K562 (cell line): ENCODE measurements at regions not wholly inside any gene's neighbourhood (a gene's known extent, or its start where the extent isn't known, plus 50 kb on each side); places are given as distances from the start of the nearest gene placed in this dataset.

ENCODE experiments used
- CHD4 ChIP-seq: fragments of 200-600 bp; sonication (generic); IDR thresholded peaks from 3 replicates; pipeline ENCODE4 v1.6.1; 2012; ENCODE audit warnings: low read depth, mild to moderate bottlenecking, mixed read lengths, low read length, inconsistent platforms; ENCODE audit not compliant: insufficient read depth, insufficient replicate concordance, poor library complexity, severe bottlenecking
- PATZ1 ChIP-seq: fragments of 250-450 bp; sonication (Bioruptor Pico); IDR thresholded peaks from 2 replicates; pipeline ENCODE4 v1.5.0; 2020; ENCODE audit warnings: mild to moderate bottlenecking, borderline replicate concordance
- TRIM25 ChIP-seq: fragments of 450-650 bp; IDR thresholded peaks from 2 replicates; pipeline ENCODE4 v1.7.0; 2016; ENCODE audit warnings: borderline replicate concordance
- ZMIZ1 ChIP-seq, 2 experiments: fragments of 150-350 bp in 1 of 2; IDR thresholded peaks; 2 replicates each; pipeline ENCODE4 v1.6.1; 2012 to 2016; ENCODE audit warnings: low read depth in 2 of 2, low read length in 2 of 2, mild to moderate bottlenecking in 1 of 2, moderate library complexity in 1 of 2
- ZNF311 ChIP-seq: fragments of 250-450 bp; sonication (Bioruptor Pico); IDR thresholded peaks from 2 replicates; pipeline ENCODE4 v1.4.0; 2020; ENCODE audit warnings: mild to moderate bottlenecking, moderate library complexity
- TF ChIP-seq, protein P1 (sequence below): sonication (generic); formaldehyde crosslinking; IDR thresholded peaks from 2 replicates; pipeline ENCODE4 v1.8.0; 2022; ENCODE audit warnings: missing genetic modification reagents, mild to moderate bottlenecking, borderline replicate concordance

DNA sequence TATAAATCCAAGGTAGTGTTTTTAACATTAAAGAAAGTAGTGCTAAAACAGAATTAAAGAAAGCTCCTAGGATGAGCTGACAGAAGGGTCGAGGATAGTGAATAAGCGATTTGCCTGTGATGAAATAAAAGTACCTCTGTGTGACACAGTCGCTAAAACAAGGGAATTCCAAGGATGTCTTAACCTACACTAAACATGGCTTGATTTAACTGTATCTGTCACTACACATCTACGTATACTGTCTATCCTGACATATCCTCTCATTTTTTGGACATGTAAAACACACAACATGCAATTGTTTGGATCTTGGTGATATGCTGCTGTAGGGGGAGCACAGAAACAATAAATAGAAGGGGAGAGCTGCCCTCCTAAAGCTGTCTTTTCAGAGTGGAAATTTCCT is 580.8 kb upstream of the SLC8A1 start (continued):
- TF ChIP-seq TRIM25 (no peak), ZNF311 (CRISPR knock-in tag) (no peak), ZMIZ1 (IDR thresholded peaks at IDR 0.05; ENCODE audit: low read depth in 2 of 2, low read length in 2 of 2) (no peak), CHD4 (no peak), PATZ1 (CRISPR knock-in tag) (no peak)
- TF ChIP-seq, protein P1, sequence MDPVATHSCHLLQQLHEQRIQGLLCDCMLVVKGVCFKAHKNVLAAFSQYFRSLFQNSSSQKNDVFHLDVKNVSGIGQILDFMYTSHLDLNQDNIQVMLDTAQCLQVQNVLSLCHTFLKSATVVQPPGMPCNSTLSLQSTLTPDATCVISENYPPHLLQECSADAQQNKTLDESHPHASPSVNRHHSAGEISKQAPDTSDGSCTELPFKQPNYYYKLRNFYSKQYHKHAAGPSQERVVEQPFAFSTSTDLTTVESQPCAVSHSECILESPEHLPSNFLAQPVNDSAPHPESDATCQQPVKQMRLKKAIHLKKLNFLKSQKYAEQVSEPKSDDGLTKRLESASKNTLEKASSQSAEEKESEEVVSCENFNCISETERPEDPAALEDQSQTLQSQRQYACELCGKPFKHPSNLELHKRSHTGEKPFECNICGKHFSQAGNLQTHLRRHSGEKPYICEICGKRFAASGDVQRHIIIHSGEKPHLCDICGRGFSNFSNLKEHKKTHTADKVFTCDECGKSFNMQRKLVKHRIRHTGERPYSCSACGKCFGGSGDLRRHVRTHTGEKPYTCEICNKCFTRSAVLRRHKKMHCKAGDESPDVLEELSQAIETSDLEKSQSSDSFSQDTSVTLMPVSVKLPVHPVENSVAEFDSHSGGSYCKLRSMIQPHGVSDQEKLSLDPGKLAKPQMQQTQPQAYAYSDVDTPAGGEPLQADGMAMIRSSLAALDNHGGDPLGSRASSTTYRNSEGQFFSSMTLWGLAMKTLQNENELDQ (CRISPR knock-in tag) = no peak
